ENCODE measurements at regions not wholly inside any gene's neighbourhood (a gene's known extent, or its start where the extent isn't known, plus 50 kb on each side); places are given as distances from the start of the nearest gene placed in this dataset.

- no peak for DNase-seq (ENCODE audit: low spot score)
Observed at GRCh38 chr5:29822521-29822920, 1371.0 kb upstream of the CDH6 start.

GRCh38 chr5:29811914-29812679 is 1381.4 kb upstream of the CDH6 start:
- DNase-seq (ENCODE audit: low spot score) = no peak

DNA sequence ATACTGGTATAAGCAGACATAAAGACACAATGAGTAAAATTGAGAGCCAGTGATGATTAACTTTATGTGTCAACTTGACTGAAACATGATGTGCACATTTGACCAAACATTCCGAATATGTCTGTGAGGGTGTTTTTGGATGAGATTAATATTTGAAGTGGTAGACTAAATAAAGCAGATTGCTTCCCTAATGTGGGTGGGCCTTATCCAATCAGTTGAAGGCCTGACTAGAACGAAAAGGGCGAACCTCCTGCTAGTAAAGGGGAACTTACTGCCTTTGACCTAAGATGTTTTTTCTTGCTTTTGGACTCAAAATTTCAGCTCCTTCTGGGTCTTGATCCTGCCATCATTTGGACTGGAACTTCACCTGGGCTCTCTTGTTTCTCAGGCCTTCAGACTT is 1387.7 kb upstream of the CDH6 start:
- no peak for DNase-seq (ENCODE audit: low spot score)

DNA sequence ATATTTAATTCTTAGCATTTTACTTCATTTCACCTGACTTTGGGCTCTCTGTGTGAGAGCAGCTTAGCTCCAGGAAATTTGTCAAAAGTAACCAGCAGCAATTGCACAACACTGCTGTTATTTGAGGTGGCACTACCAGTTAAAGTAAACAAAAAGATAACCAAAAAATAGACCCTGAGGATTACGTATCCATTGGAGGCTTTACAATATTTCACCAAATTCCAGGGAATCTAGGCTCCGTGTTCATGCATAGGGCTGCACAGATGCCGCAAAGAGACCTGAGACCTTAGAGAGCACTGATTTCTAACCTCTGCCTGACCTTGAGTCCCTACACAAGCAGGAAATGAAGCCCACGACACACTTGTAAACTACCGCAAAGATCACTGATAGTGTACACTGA is 1392.7 kb upstream of the CDH6 start:
- no peak for DNase-seq (ENCODE audit: low spot score)

DNA sequence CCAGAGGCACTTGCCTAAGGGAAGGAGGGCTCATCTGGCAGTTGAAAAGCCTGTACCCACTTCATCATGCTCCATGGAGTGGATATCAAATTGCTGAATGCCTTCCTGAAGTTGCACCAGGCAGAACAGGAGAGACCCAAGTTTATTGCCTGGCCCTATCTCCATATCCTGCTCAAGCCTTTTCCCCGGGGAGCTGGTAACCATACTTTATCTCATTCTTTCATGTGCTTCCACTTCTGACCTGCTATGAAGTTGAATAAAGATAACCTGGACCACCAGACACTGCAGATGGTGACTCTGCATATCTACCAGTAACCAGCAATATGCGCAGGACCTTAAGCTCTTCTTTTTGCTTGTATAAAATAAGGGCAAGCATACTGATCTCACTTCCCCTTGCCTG is 1397.5 kb upstream of the CDH6 start:
- DNase-seq (ENCODE audit: low spot score) = no peak

DNA sequence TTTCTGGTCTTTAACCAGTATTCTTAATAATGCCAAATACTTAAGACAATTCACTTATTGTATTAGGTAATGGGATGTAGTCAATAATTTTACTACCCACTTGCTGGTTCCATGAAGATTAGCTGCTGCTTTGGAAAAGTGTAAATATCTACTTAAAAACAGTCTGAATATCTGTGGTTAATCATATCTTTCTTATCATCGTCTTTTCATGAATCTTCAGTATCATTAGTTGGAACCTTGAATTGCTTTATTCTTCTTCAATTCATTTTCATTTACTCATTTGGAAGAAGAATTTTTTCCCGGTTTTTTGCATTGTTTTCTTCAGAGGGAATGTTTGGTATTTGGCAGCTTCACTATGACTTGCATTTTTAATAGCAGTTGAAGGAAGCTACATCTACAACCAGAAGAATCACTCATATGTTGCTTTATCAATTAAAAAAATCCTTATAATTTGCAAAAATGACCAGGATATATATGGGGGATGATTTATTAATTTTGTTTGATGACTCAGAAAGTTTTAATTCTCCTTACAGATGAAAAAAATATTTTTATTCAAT is 1398.3 kb upstream of the CDH6 start:
- no peak for DNase-seq (ENCODE audit: low spot score)

- DNase-seq (ENCODE audit: low spot score) = no peak
Observed at GRCh38 chr5:29794141-29794787, 1399.2 kb upstream of the CDH6 start.

- no peak for DNase-seq (ENCODE audit: low spot score)
Observed at GRCh38 chr5:29790281-29790680, 1403.2 kb upstream of the CDH6 start.

- DNase-seq (ENCODE audit: low spot score) = no peak
Observed at GRCh38 chr5:29780401-29780800, 1413.1 kb upstream of the CDH6 start.

DNA sequence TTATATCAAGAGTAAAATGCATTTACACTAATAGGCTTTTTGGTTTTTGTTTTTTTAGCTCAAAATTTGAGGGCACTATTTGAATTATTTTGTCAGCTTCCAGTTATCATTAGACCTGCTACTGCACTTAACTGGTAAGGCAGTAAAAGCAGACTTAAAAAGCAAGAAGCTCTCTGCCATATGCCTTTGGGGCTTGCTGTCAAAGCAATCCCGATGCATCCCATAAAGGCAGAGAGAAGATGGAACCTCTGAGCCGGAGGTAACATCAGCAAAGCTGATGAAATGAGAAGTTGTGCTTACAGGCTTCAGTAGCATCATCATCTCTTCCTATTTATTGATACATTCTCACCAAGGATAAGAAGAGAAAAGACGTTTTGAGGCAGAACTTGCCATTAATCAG is 1414.3 kb upstream of the CDH6 start:
- DNase-seq (ENCODE audit: low spot score) = no peak

DNA sequence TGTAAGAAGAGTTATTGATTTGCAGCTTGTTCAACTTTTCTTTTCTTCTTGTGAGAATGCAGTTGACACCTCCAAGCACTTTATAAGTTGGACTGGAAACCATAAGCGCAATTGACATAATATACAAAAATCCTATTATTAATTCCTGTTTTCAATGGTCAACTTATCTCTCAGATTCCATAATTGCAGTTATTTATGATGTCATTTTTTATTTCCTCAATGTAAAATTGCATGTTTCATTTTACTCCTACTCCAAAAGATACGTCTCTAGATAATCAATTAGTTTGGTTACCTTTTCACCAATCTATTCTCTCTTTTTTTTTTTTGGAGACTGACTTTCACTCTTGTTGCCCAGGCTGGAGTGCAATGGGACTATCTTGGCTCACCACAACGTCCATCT is 1416.1 kb upstream of the CDH6 start:
- DNase-seq (ENCODE audit: low spot score) = no peak

GRCh38 chr5:29770936-29771335 is 1422.5 kb upstream of the CDH6 start:
- no peak for DNase-seq (ENCODE audit: low spot score)

GRCh38 chr5:29769474-29769873 is 1424.0 kb upstream of the CDH6 start:
- no peak for DNase-seq (ENCODE audit: low spot score)

GRCh38 chr5:29758986-29759421 is 1434.5 kb upstream of the CDH6 start:
- DNase-seq (ENCODE audit: low spot score) = no peak

- DNase-seq (ENCODE audit: low spot score) = no peak
Observed at GRCh38 chr5:29750453-29750852, 1443.0 kb upstream of the CDH6 start.

DNA sequence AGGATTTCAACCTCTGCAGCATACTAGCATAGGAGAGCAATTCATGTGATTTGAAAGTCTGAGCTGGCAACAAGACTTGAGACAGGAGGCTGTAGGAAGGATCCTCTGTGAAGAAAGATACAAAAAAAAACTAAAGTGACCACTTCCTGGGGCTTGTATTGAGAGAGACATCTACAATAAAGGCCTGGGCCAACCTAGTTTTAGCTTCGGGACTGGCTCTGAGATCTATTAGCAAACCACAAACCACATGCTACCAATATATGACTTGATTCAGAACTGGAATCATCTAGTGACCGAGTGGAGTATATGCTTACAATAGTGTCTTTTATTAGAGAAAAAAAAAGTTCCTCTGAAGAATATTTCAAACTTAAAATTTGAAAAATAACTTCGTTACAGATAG is 1448.9 kb upstream of the CDH6 start:
- DNase-seq (ENCODE audit: low spot score) = no peak

- no peak for DNase-seq (ENCODE audit: low spot score)
Observed at GRCh38 chr5:29720954-29721353, 1472.5 kb upstream of the CDH6 start.

DNA sequence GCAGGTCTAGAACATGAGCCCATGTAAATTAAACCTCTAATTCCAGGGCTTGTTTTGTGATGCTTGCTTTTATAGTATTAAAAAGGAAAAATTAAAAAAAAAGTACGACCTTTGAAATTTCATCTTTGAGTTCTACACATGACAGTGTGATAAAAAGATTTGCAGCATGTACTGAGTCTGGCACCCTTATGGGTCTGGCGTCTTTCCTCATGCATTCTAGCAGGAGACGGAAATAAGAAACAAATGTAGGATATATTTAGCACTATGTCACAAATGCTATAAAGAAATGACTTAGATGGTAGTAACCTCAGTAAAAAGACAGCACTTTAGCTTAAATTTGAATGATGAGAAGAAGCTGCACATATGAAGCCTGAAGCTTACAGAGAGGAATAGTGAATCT is 1474.3 kb upstream of the CDH6 start:
- no peak for DNase-seq (ENCODE audit: low spot score)

DNA sequence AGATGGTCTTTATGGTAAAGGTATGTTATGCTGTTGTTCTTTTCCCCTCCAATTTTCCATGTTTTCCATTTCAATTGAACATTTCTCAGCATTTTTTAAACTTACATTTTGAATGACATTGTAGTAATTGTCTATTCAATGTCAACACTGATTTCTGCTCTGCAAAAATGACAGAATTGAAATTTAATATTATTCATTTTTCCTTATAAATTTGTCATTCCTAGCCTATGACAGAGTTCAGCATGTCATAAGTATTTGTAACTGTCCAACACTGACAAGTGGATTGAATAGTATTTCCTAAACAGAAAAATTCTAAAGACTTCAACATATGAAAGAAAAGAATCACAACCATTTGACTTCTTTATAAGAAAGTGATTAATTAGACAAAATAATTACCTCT is 1478.3 kb upstream of the CDH6 start:
- no peak for DNase-seq (ENCODE audit: low spot score)

GRCh38 chr5:29702875-29703274 is 1490.6 kb upstream of the CDH6 start:
- DNase-seq (ENCODE audit: low spot score) = no peak

GRCh38 chr5:29701600-29701999 is 1491.9 kb upstream of the CDH6 start:
- DNase-seq (ENCODE audit: low spot score) = no peak

DNA sequence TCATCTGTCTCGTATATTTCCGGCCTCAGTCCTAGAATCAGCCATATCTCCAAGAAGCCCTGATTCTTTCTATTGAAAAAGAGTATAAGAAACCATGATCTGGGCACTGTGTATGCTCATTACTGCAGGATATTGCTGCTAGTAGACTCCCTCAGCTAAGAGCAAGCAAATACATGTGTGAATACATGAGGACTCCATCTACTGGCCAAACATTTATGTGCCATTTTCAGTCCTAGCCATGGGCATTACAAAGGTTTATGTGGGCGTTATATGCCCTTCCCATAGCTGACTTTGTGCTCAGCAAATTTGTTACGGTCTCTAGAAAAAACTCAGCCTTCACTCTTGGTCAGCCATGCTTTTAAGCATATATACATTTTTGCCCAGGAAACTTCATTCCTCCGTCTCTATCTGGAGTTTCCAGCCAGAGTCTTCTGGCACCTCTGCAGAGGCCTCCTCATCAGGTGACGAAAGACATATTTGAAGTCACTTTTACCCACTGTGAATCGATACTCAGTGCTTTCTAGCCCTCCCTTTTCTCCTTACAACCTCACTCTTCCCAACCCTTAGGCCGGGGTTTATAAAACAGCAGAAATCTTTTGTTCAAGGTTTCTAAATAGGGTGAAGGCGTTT is 1495.6 kb upstream of the CDH6 start:
- no peak for DNase-seq (ENCODE audit: low spot score)

DNA sequence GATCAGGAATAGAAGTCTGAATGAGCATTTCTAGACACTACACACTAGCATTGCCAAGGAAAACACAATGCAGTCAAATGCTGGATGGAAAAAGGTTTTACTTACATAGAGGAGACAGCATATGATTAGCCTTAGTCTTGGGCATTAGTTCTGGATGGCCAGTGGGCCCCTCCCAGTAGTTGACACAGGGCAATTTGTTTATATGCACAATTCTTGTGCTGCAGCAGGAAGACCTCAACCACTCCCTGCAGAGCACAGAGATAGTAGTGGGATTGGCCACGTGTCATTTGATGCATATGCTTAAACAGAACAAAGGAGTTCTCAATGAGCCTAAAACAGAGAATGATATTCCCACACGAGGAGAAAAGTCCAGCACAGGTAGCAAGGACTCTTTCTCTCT is 1496.2 kb upstream of the CDH6 start:
- DNase-seq (ENCODE audit: low spot score) = no peak
